ENCODE measurements at regions not wholly inside any gene's neighbourhood (a gene's known extent, or its start where the extent isn't known, plus 50 kb on each side); places are given as distances from the start of the nearest gene placed in this dataset.

GRCh38 chr5:101390151-101390908 lies 487.2 kb upstream of the ST8SIA4 start:
- ATAC-seq (ENCODE audit: insufficient number of reproducible peaks, low FRiP score, low read depth) (peak; percentile 52), DNase-seq (ENCODE audit: low spot score) (no peak)
- H3K27ac ChIP-seq = no peak overlapping the region
- H3K36me3 ChIP-seq = no peaks in the 10 kb centered on the region
- peak; percentile 17 for TF ChIP-seq CTCF (IDR thresholded peaks at IDR 0.05)
- no peak overlapping the region for H3K4me3 ChIP-seq
- H3K27me3 ChIP-seq (replicated peaks; ENCODE audit: insufficient read depth) = no peaks in the 10 kb centered on the region
- H3K9me3 ChIP-seq = no peaks in the 10 kb centered on the region
- H3K4me1 ChIP-seq (ENCODE audit: control insufficient read depth in 1 of 2, low read depth in 2 of 2) = no peaks in the 10 kb centered on the region

GRCh38 chr5:101385276-101385675 lies 482.2 kb upstream of the ST8SIA4 start:
- ATAC-seq (ENCODE audit: insufficient number of reproducible peaks, low FRiP score, low read depth) = no peak
- H3K9me3 ChIP-seq = no peaks in the 10 kb centered on the region
- no peak for TF ChIP-seq CTCF (IDR thresholded peaks at IDR 0.05)

GRCh38 chr5:101370181-101370580 lies 467.1 kb upstream of the ST8SIA4 start:
- Histone ChIP-seq H3K27me3 (replicated peaks; ENCODE audit: insufficient read depth) (no peaks in the 10 kb centered on the region), H3K27ac (no peak overlapping the region), H3K4me3 (peak overlapping the region; percentile 18), H3K4me1 (ENCODE audit: control insufficient read depth in 1 of 2, low read depth in 2 of 2) (no peaks in the 10 kb centered on the region), H3K36me3 (no peaks in the 10 kb centered on the region), H3K9me3 (no peaks in the 10 kb centered on the region)
- TF ChIP-seq CTCF (IDR thresholded peaks at IDR 0.05) = no peak
- ATAC-seq (ENCODE audit: insufficient number of reproducible peaks, low FRiP score, low read depth) (no peak), DNase-seq (ENCODE audit: low spot score) (no peak)

More at GRCh38 chr5:101385276-101385675, 482.2 kb upstream of the ST8SIA4 start:
- no peaks in the 10 kb centered on the region for H3K36me3 ChIP-seq
- no peaks in the 10 kb centered on the region for H3K27me3 ChIP-seq (replicated peaks; ENCODE audit: insufficient read depth)
- no peaks in the 10 kb centered on the region for H3K4me1 ChIP-seq (ENCODE audit: control insufficient read depth in 1 of 2, low read depth in 2 of 2)
- H3K27ac ChIP-seq = no peak overlapping the region
- no peak overlapping the region for H3K4me3 ChIP-seq
- DNase-seq (ENCODE audit: low spot score) = no peak

GRCh38 chr5:101364469-101364868 lies 461.4 kb upstream of the ST8SIA4 start:
- no peak for ATAC-seq (ENCODE audit: insufficient number of reproducible peaks, low FRiP score, low read depth)
- Histone ChIP-seq H3K36me3 (no peaks in the 10 kb centered on the region), H3K9me3 (no peaks in the 10 kb centered on the region), H3K27ac (no peak overlapping the region), H3K27me3 (replicated peaks; ENCODE audit: insufficient read depth) (no peaks in the 10 kb centered on the region), H3K4me3 (no peak overlapping the region), H3K4me1 (ENCODE audit: control insufficient read depth in 1 of 2, low read depth in 2 of 2) (no peaks in the 10 kb centered on the region)
- no peak for TF ChIP-seq CTCF (IDR thresholded peaks at IDR 0.05)
- DNase-seq (ENCODE audit: low spot score) = no peak

DNA sequence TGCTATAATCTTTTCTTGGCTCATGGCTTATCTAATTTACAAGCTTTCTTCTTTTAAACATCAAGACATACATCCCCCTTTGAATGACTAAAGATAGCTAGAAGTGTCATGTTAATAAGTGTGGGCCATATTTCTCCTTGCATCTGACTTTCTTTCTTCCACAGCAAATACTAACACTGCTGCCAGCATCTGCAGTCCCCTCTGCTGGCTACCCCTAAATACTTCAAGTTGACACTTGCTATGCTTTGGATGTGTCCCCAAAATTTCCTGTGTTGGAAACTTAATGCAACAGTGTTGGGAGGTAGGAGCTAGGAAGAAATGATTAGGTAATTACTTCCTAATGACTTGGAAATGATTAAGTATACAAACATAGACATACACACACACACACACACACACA lies 459.0 kb upstream of the ST8SIA4 start:
- Histone ChIP-seq H3K4me1 (ENCODE audit: control insufficient read depth in 1 of 2, low read depth in 2 of 2) (no peaks in the 10 kb centered on the region), H3K4me3 (no peak overlapping the region), H3K9me3 (no peaks in the 10 kb centered on the region), H3K27ac (no peak overlapping the region), H3K36me3 (no peaks in the 10 kb centered on the region), H3K27me3 (replicated peaks; ENCODE audit: insufficient read depth) (no peaks in the 10 kb centered on the region)
- no peak for TF ChIP-seq CTCF (IDR thresholded peaks at IDR 0.05)
- DNase-seq (ENCODE audit: low spot score) (no peak), ATAC-seq (ENCODE audit: insufficient number of reproducible peaks, low FRiP score, low read depth) (no peak)

All from thoracic aorta (tissue), 2 donors.